Osteocyte (in vitro differentiated cells): ENCODE measurements at regions not wholly inside any gene's neighbourhood (a gene's known extent, or its start where the extent isn't known, plus 50 kb on each side); places are given as distances from the start of the nearest gene placed in this dataset.

Source experiments
- DNase-seq: peaks from one replicate; pipeline ENCODE4 v3.0.0; 2021; ENCODE audit warnings: mixed read lengths; ENCODE audit not compliant: unreplicated experiment; ENCODE audit errors: extremely low spot score
- H3K27ac Mint-ChIP-seq: one replicate; pipeline ENCODE4 v1.8.0; 2021; ENCODE audit warnings: mild to moderate bottlenecking, mixed read lengths; ENCODE audit not compliant: unreplicated experiment
- H3K27me3 Mint-ChIP-seq: one replicate; pipeline ENCODE4 v1.8.0; 2021; ENCODE audit warnings: mixed read lengths; ENCODE audit not compliant: unreplicated experiment
- H3K36me3 Mint-ChIP-seq: one replicate; pipeline ENCODE4 v1.8.0; 2021; ENCODE audit warnings: mixed read lengths; ENCODE audit not compliant: unreplicated experiment
- H3K4me1 Mint-ChIP-seq: one replicate; pipeline ENCODE4 v1.8.0; 2021; ENCODE audit warnings: mixed read lengths; ENCODE audit not compliant: unreplicated experiment
- H3K4me3 Mint-ChIP-seq: one replicate; pipeline ENCODE4 v1.8.0; 2021; ENCODE audit warnings: mild to moderate bottlenecking, moderate library complexity, mixed read lengths; ENCODE audit not compliant: unreplicated experiment
- H3K9me3 Mint-ChIP-seq: one replicate; pipeline ENCODE4 v1.8.0; 2021; ENCODE audit warnings: mixed read lengths; ENCODE audit not compliant: unreplicated experiment
- TF ChIP-seq, protein P1 (sequence below): fragments of 200-600 bp; sonication (generic); IDR thresholded peaks from 2 replicates; pipeline ENCODE4 v1.5.0; 2021; ENCODE audit warnings: antibody characterized with exemption, mild to moderate bottlenecking, moderate library complexity

DNA sequence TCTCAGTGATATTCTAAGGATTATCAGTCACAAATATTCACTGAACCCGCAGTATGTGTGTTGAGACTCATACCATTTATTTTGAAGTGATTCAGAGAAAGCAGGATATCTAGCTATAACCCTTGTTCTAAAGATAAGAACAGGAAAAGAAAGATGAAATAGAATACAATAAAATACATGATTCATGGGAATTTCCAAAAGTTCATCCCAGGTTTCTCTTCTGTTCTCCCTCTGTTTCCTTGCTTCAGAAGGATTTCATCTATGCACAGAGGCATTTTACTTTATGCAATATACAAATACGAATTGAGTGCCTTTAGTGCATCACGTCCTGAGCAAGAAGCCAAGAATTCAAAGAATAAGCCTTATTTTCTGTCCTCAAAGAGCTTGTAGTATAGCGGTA is 274.4 kb upstream of the GPC6 start:
- Mint-ChIP-seq H3K4me1 (no peaks in the 10 kb centered on the region), H3K36me3 (no peaks in the 10 kb centered on the region), H3K27me3 (peaks cover 41% of the 10 kb centered on the region), H3K27ac (no peak overlapping the region), H3K4me3 (no peak overlapping the region), H3K9me3 (no peaks in the 10 kb centered on the region)
- TF ChIP-seq, protein P1, sequence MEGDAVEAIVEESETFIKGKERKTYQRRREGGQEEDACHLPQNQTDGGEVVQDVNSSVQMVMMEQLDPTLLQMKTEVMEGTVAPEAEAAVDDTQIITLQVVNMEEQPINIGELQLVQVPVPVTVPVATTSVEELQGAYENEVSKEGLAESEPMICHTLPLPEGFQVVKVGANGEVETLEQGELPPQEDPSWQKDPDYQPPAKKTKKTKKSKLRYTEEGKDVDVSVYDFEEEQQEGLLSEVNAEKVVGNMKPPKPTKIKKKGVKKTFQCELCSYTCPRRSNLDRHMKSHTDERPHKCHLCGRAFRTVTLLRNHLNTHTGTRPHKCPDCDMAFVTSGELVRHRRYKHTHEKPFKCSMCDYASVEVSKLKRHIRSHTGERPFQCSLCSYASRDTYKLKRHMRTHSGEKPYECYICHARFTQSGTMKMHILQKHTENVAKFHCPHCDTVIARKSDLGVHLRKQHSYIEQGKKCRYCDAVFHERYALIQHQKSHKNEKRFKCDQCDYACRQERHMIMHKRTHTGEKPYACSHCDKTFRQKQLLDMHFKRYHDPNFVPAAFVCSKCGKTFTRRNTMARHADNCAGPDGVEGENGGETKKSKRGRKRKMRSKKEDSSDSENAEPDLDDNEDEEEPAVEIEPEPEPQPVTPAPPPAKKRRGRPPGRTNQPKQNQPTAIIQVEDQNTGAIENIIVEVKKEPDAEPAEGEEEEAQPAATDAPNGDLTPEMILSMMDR, result no peak
- DNase-seq, result no peak

DNA sequence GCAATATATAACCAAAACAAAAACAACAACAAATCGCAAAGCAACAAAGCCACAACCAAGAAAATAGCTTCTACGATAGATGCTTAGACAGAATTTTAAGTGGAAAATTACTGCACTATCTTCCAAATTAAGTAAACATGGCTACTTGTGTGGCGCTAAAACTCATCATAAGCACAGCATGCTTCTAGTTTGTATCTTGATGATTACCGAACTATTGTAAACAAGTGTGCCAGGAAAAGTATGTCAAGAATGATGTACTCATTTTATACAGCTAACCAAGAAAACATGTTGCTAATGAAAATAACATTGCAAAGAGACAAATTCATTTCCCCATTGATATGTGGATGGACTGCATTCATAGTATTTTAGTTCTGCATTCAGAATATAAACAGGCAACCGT is 271.9 kb upstream of the GPC6 start:
- peaks cover 3% of the 10 kb centered on the region for H3K9me3 Mint-ChIP-seq
- no peak overlapping the region for H3K4me3 Mint-ChIP-seq
- H3K27ac Mint-ChIP-seq, result no peak overlapping the region
- DNase-seq, result no peak
- no peaks in the 10 kb centered on the region for H3K36me3 Mint-ChIP-seq
- peaks cover 57% of the 10 kb centered on the region for H3K27me3 Mint-ChIP-seq
- no peaks in the 10 kb centered on the region for H3K4me1 Mint-ChIP-seq
- TF ChIP-seq, protein P1, result no peak

DNA sequence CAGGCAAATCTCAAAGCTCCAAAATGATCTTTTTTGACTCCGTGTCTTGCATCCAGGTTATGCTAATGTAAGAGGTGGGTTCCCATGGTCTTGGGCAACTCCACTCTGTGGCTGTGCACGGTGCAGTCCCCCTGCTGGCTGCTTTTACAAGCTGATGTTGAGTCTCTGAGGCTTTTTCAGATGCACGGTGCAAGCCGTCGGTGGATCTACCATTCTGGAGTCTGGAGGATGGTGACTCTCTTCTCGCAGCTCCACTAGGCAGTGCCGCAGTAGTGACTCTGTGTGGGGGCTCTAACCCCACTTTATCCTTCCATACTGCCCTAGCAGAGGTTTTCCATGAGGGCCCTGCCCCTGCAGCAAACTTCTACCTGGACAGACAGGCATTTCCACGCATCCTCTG is 266.8 kb upstream of the GPC6 start:
- H3K9me3 Mint-ChIP-seq, result peaks cover 11% of the 10 kb centered on the region
- no peak for DNase-seq
- H3K27me3 Mint-ChIP-seq, result peaks cover 55% of the 10 kb centered on the region
- H3K27ac Mint-ChIP-seq, result no peak overlapping the region
- TF ChIP-seq, protein P1, result no peak
- no peaks in the 10 kb centered on the region for H3K4me1 Mint-ChIP-seq
- H3K4me3 Mint-ChIP-seq, result no peak overlapping the region
- H3K36me3 Mint-ChIP-seq, result no peaks in the 10 kb centered on the region

DNA sequence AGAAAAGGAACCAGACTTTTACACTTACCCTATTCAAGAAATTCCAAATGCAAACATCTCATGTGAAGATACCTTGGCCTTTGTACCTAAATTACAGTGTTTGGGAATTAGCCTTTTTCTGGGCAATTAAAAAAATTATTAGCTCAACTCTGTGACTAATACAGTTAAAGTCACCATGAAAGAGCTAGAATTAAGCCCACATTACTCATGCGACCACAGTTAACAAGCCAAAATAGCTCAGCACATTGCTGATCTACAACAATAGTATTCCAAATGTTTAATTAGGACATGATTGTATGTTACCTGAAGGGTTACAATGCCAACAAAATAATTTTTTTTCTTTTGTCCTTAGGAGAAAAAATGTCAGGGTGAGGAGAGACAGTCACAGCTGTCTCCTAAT is 263.6 kb upstream of the GPC6 start:
- no peak for DNase-seq
- Mint-ChIP-seq H3K9me3 (peaks cover 11% of the 10 kb centered on the region), H3K4me1 (no peaks in the 10 kb centered on the region), H3K4me3 (no peak overlapping the region), H3K27me3 (peaks cover 46% of the 10 kb centered on the region), H3K36me3 (no peaks in the 10 kb centered on the region), H3K27ac (no peak overlapping the region)
- TF ChIP-seq, protein P1, result no peak

DNA sequence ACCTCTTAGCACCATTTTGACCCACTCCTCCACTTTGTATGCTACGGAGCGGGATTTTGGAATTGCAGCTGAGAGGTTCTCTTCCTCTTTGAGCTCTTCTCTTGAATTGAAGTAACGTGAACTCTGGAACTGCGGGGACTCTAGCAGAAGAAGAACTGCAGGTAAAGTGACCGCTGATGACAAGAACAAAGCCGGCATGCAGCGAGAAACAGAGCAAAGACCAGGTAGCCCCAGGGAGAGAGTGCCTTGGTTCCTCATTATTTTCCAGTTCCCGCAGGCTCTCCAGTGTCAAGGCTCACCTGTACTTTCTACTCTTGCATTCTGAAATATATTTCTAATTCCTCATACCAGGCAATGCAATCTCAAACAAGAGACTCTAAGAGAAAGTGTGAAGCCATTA is 260.3 kb upstream of the GPC6 start:
- Mint-ChIP-seq H3K36me3 (no peaks in the 10 kb centered on the region), H3K27ac (no peak overlapping the region), H3K27me3 (peaks cover 25% of the 10 kb centered on the region), H3K4me3 (no peak overlapping the region), H3K4me1 (no peaks in the 10 kb centered on the region), H3K9me3 (peaks cover 8% of the 10 kb centered on the region)
- no peak for DNase-seq
- TF ChIP-seq, protein P1, result no peak
